ENCODE measurements at regions not wholly inside any gene's neighbourhood (a gene's known extent, or its start where the extent isn't known, plus 50 kb on each side); places are given as distances from the start of the nearest gene placed in this dataset.

GRCh38 chr5:65068410-65068809 is 299.7 kb downstream of the CWC27 start:
- DNase-seq (ENCODE audit: low read depth): no peak

- no peak for DNase-seq (ENCODE audit: low read depth)
Observed at GRCh38 chr5:65070026-65070425, 301.3 kb downstream of the CWC27 start.

- DNase-seq (ENCODE audit: low read depth): no peak
Observed at GRCh38 chr5:65072850-65073249, 304.1 kb downstream of the CWC27 start.

GRCh38 chr5:65073250-65073661 is 304.5 kb downstream of the CWC27 start:
- peak; percentile 17 for DNase-seq (ENCODE audit: low read depth)

- no peak for DNase-seq (ENCODE audit: low read depth)
Observed at GRCh38 chr5:65075623-65076250, 307.0 kb downstream of the CWC27 start.

GRCh38 chr5:65076251-65076869 is 307.6 kb downstream of the CWC27 start:
- DNase-seq (ENCODE audit: low read depth): peak; percentile 61

- DNase-seq (ENCODE audit: low read depth): no peak
Observed at GRCh38 chr5:65077653-65078052, 308.9 kb downstream of the CWC27 start.

GRCh38 chr5:65078331-65078730 is 309.6 kb downstream of the CWC27 start:
- no peak for DNase-seq (ENCODE audit: low read depth)

- DNase-seq (ENCODE audit: low read depth): no peak
Observed at GRCh38 chr5:65081071-65081470, 312.3 kb downstream of the CWC27 start.

GRCh38 chr5:65084795-65085515 is 316.2 kb downstream of the CWC27 start:
- DNase-seq (ENCODE audit: low read depth): no peak

GRCh38 chr5:65085516-65085850 is 316.8 kb downstream of the CWC27 start:
- DNase-seq (ENCODE audit: low read depth): no peak

- no peak for DNase-seq (ENCODE audit: low read depth)
Observed at GRCh38 chr5:65086234-65086890, 317.6 kb downstream of the CWC27 start.

- no peak for DNase-seq (ENCODE audit: low read depth)
Observed at GRCh38 chr5:65087154-65087553, 318.4 kb downstream of the CWC27 start.

- no peak for DNase-seq (ENCODE audit: low read depth)
Observed at GRCh38 chr5:65094279-65094678, 325.5 kb downstream of the CWC27 start.

- peak; percentile 17 for DNase-seq (ENCODE audit: low read depth)
Observed at GRCh38 chr5:65098393-65098792, 329.7 kb downstream of the CWC27 start.
